GM04504 (cell line): ENCODE measurements at regions not wholly inside any gene's neighbourhood (a gene's known extent, or its start where the extent isn't known, plus 50 kb on each side); places are given as distances from the start of the nearest gene placed in this dataset.
A peak's percentile ranks its signal among the peaks of the same experiment; 100 is the strongest.
"Not testable (repeated sequence)": the region's sequence is repeated elsewhere in the genome, so short reads cannot be mapped to it uniquely, and the experiment has no call there.

Experiments used
- DNase-seq: peaks from one replicate; pipeline ENCODE4 v3.0.0-alpha.2; 2012; ENCODE audit warnings: low read depth

- DNase-seq: no peak
Measured at GRCh38 chr10:65622608-65623007, 1303.2 kb upstream of the LRRTM3 start.

GRCh38 chr10:65628493-65629139 is 1297.2 kb upstream of the LRRTM3 start:
- DNase-seq: no peak

- no peak for DNase-seq
Measured at GRCh38 chr10:65660006-65660405, 1265.8 kb upstream of the LRRTM3 start.

- DNase-seq: peak; percentile 2
Measured at GRCh38 chr10:65670087-65670486, 1255.7 kb upstream of the LRRTM3 start.

GRCh38 chr10:65670596-65670995 is 1255.2 kb upstream of the LRRTM3 start:
- DNase-seq: not testable (repeated sequence)

- DNase-seq: no peak
Measured at GRCh38 chr10:65675236-65675635, 1250.6 kb upstream of the LRRTM3 start.

GRCh38 chr10:65684896-65685295 is 1240.9 kb upstream of the LRRTM3 start:
- DNase-seq: no peak

GRCh38 chr10:65701168-65701776 is 1224.6 kb upstream of the LRRTM3 start:
- no peak for DNase-seq

GRCh38 chr10:65708057-65708456 is 1217.8 kb upstream of the LRRTM3 start:
- DNase-seq: no peak

GRCh38 chr10:65710306-65710705 is 1215.5 kb upstream of the LRRTM3 start:
- DNase-seq: no peak

- DNase-seq: no peak
Measured at GRCh38 chr10:65719790-65720189, 1206.0 kb upstream of the LRRTM3 start.

GRCh38 chr10:65720901-65721300 is 1204.9 kb upstream of the LRRTM3 start:
- DNase-seq: no peak

GRCh38 chr10:65723525-65723924 is 1202.3 kb upstream of the LRRTM3 start:
- DNase-seq: no peak

GRCh38 chr10:65735382-65735781 is 1190.5 kb upstream of the LRRTM3 start:
- DNase-seq: no peak

GRCh38 chr10:65742906-65743305 is 1182.9 kb upstream of the LRRTM3 start:
- DNase-seq: no peak

- no peak for DNase-seq
Measured at GRCh38 chr10:65751218-65751617, 1174.6 kb upstream of the LRRTM3 start.

- DNase-seq: no peak
Measured at GRCh38 chr10:65751896-65752295, 1173.9 kb upstream of the LRRTM3 start.

- DNase-seq: no peak
Measured at GRCh38 chr10:65753532-65753931, 1172.3 kb upstream of the LRRTM3 start.

- no peak for DNase-seq
Measured at GRCh38 chr10:65754112-65754511, 1171.7 kb upstream of the LRRTM3 start.

- DNase-seq: no peak
Measured at GRCh38 chr10:65762311-65762710, 1163.5 kb upstream of the LRRTM3 start.

GRCh38 chr10:65765006-65765541 is 1160.8 kb upstream of the LRRTM3 start:
- DNase-seq: no peak

GRCh38 chr10:65769828-65770227 is 1156.0 kb upstream of the LRRTM3 start:
- DNase-seq: no peak

- DNase-seq: no peak
Measured at GRCh38 chr10:65778753-65779152, 1147.1 kb upstream of the LRRTM3 start.

GRCh38 chr10:65779985-65780384 is 1145.9 kb upstream of the LRRTM3 start:
- no peak for DNase-seq
